ENCODE measurements at regions not wholly inside any gene's neighbourhood (a gene's known extent, or its start where the extent isn't known, plus 50 kb on each side); places are given as distances from the start of the nearest gene placed in this dataset.

DNA sequence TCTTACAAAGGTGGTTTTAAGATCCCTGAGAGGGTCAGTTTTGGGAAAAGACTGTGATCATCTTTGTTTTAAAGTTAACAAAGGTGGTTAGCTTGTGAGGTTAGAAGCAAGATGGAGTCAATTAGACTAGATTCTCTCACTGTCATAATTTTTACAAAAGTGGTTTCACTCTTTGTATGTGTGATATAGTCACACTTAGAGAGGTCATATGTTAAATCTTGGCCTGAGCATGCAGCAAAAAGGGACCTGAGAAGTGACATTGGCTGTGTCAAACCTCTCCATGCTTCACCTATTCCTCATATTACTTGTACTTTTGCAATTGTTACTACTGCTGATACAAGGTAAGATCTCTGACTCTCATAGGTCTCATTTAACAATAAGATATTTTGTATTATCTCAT lies 368.0 kb downstream of the TBC1D32 start:
- Histone ChIP-seq H3K4me1 (no peaks in the 10 kb centered on the region), H3K27me3 (no peaks in the 10 kb centered on the region), H3K36me3 (no peaks in the 10 kb centered on the region), H3K9me3 (no peaks in the 10 kb centered on the region), H3K4me3 (replicated peaks in 1 of 3) (no peak overlapping the region), H3K27ac (no peak overlapping the region)
- no peak for TF ChIP-seq CTCF (IDR thresholded peaks at IDR 0.05)
- no peak for TF ChIP-seq POLR2A (IDR thresholded peaks at IDR 0.05)
- intact Hi-C loops (cut with DNase I): no loop called here
- DNase-seq: no peak

GRCh38 chr6:120965814-120966213 lies 368.5 kb downstream of the TBC1D32 start:
- no peak for DNase-seq
- intact Hi-C loops (cut with DNase I): no loop called here
- Histone ChIP-seq H3K36me3 (no peaks in the 10 kb centered on the region), H3K27ac (no peak overlapping the region), H3K27me3 (no peaks in the 10 kb centered on the region), H3K9me3 (no peaks in the 10 kb centered on the region), H3K4me3 (replicated peaks in 1 of 3) (no peak overlapping the region), H3K4me1 (no peaks in the 10 kb centered on the region)
- no peak for TF ChIP-seq CTCF (IDR thresholded peaks at IDR 0.05)
- no peak for TF ChIP-seq POLR2A (IDR thresholded peaks at IDR 0.05)
- 88 to 92% methylated on average over 3 of the region's 3 CpGs for WGBS, 2 donors

GRCh38 chr6:120960761-120961160 lies 373.5 kb downstream of the TBC1D32 start:
- TF ChIP-seq POLR2A (IDR thresholded peaks at IDR 0.05): no peak
- TF ChIP-seq CTCF (IDR thresholded peaks at IDR 0.05): no peak
- Histone ChIP-seq H3K4me3 (replicated peaks in 1 of 3) (no peak overlapping the region), H3K27me3 (no peaks in the 10 kb centered on the region), H3K36me3 (no peaks in the 10 kb centered on the region), H3K9me3 (no peaks in the 10 kb centered on the region), H3K27ac (no peak overlapping the region), H3K4me1 (no peaks in the 10 kb centered on the region)
- DNase-seq: no peak
- 86 to 91% methylated on average over 1 of the region's 1 CpG for WGBS, 2 donors
- intact Hi-C loops (cut with DNase I): no loop called here

- no peaks in the 10 kb centered on the region for H3K4me1 ChIP-seq
- no peaks in the 10 kb centered on the region for H3K27me3 ChIP-seq
- TF ChIP-seq POLR2A (IDR thresholded peaks at IDR 0.05) (no peak), CTCF (IDR thresholded peaks at IDR 0.05) (no peak)
- H3K36me3 ChIP-seq: no peaks in the 10 kb centered on the region
- no peak overlapping the region for H3K4me3 ChIP-seq (replicated peaks in 1 of 3)
- intact Hi-C loops (cut with DNase I): no loop called here
- H3K9me3 ChIP-seq: no peaks in the 10 kb centered on the region
- WGBS, 2 donors: 86% methylated on average over 1 of the region's 1 CpG
- no peak for DNase-seq
- H3K27ac ChIP-seq: no peak overlapping the region
Measured at GRCh38 chr6:120954111-120954510, 380.2 kb downstream of the TBC1D32 start.

DNA sequence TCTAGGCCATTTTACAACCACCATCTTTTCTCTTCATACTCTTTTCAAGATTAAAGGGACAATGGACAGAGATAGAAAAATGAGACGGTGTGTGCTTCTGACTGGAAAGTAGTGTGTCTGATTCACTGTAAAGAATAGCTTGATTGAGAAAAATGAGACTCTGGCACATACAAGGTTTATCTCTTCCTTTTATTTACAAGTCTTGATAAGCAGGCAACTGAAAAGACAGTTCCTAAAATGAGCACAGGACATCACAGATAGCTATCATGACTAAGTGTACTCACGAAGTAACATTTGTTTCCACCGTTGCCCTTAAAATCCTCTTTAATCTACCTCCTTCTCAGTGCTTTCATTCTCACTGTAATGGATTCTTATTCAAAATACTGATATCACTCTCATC lies 383.0 kb downstream of the TBC1D32 start:
- Histone ChIP-seq H3K27me3 (no peaks in the 10 kb centered on the region), H3K4me1 (no peaks in the 10 kb centered on the region), H3K27ac (no peak overlapping the region), H3K36me3 (no peaks in the 10 kb centered on the region), H3K4me3 (replicated peaks in 1 of 3) (no peak overlapping the region), H3K9me3 (no peaks in the 10 kb centered on the region)
- no peak for TF ChIP-seq CTCF (IDR thresholded peaks at IDR 0.05)
- TF ChIP-seq POLR2A (IDR thresholded peaks at IDR 0.05): no peak
- intact Hi-C loops (cut with DNase I): no loop called here
- no peak for DNase-seq
- 63 to 65% methylated on average over 3 of the region's 3 CpGs for WGBS, 2 donors
